ENCODE measurements at regions not wholly inside any gene's neighbourhood (a gene's known extent, or its start where the extent isn't known, plus 50 kb on each side); places are given as distances from the start of the nearest gene placed in this dataset.

GRCh38 chr18:40577239-40577980 lies 1377.6 kb upstream of the PIK3C3 start:
- no peaks in the 10 kb centered on the region for H3K27me3 ChIP-seq
- no peak overlapping the region for H3K4me3 ChIP-seq
- WGBS, result 73% methylated on average over 5 of the region's 5 CpGs

GRCh38 chr18:40576507-40577115 lies 1378.4 kb upstream of the PIK3C3 start:
- Histone ChIP-seq H3K4me1 (no peaks in the 10 kb centered on the region), H3K27me3 (no peaks in the 10 kb centered on the region), H3K9me3 (no peaks in the 10 kb centered on the region), H3K27ac (no peak overlapping the region), H3K36me3 (no peaks in the 10 kb centered on the region), H3K4me3 (no peak overlapping the region)
- DNase-seq (ENCODE audit: low spot score in 2 of 2), result no peak
- 29% methylated on average over 4 of the region's 4 CpGs for WGBS
- no peak for TF ChIP-seq CTCF (IDR thresholded peaks at IDR 0.05)

More at GRCh38 chr18:40577239-40577980, 1377.6 kb upstream of the PIK3C3 start:
- Histone ChIP-seq H3K4me1 (no peaks in the 10 kb centered on the region), H3K27ac (no peak overlapping the region), H3K36me3 (no peaks in the 10 kb centered on the region), H3K9me3 (no peaks in the 10 kb centered on the region)
- no peak for TF ChIP-seq EP300 (IDR thresholded peaks at IDR 0.05)
- TF ChIP-seq POLR2AphosphoS5 (IDR thresholded peaks at IDR 0.05), result no peak
- no peak for TF ChIP-seq POLR2A (IDR thresholded peaks at IDR 0.05)
- no peak for TF ChIP-seq CTCF (IDR thresholded peaks at IDR 0.05)
- DNase-seq (ENCODE audit: low spot score in 2 of 2), result no peak

GRCh38 chr18:40570615-40571014 lies 1384.4 kb upstream of the PIK3C3 start:
- Histone ChIP-seq H3K4me3 (no peak overlapping the region), H3K27me3 (no peaks in the 10 kb centered on the region), H3K4me1 (no peaks in the 10 kb centered on the region), H3K36me3 (no peaks in the 10 kb centered on the region), H3K9me3 (no peaks in the 10 kb centered on the region), H3K27ac (no peak overlapping the region)
- DNase-seq (ENCODE audit: low spot score in 2 of 2), result no peak
- no peak for TF ChIP-seq EP300 (IDR thresholded peaks at IDR 0.05)
- no peak for TF ChIP-seq POLR2AphosphoS5 (IDR thresholded peaks at IDR 0.05)
- TF ChIP-seq CTCF (IDR thresholded peaks at IDR 0.05), result no peak
- TF ChIP-seq POLR2A (IDR thresholded peaks at IDR 0.05), result no peak
- WGBS, result 72% methylated on average over 1 of the region's 1 CpG

- no peak for TF ChIP-seq POLR2AphosphoS5 (IDR thresholded peaks at IDR 0.05)
- no peak for TF ChIP-seq POLR2A (IDR thresholded peaks at IDR 0.05)
- TF ChIP-seq CTCF (IDR thresholded peaks at IDR 0.05), result no peak
- TF ChIP-seq EP300 (IDR thresholded peaks at IDR 0.05), result no peak
- DNase-seq (ENCODE audit: low spot score in 2 of 2), result no peak
- no peaks in the 10 kb centered on the region for H3K4me1 ChIP-seq
- no peak overlapping the region for H3K27ac ChIP-seq
- H3K27me3 ChIP-seq, result no peaks in the 10 kb centered on the region
- H3K9me3 ChIP-seq, result no peaks in the 10 kb centered on the region
- H3K36me3 ChIP-seq, result no peaks in the 10 kb centered on the region
- H3K4me3 ChIP-seq, result no peak overlapping the region
- WGBS, result 64% methylated on average over 4 of the region's 4 CpGs
Measured at GRCh38 chr18:40569605-40570004, 1385.4 kb upstream of the PIK3C3 start.

GRCh38 chr18:40566510-40566844 lies 1388.6 kb upstream of the PIK3C3 start:
- TF ChIP-seq CTCF (IDR thresholded peaks at IDR 0.05), result no peak
- no peak for TF ChIP-seq POLR2AphosphoS5 (IDR thresholded peaks at IDR 0.05)
- TF ChIP-seq EP300 (IDR thresholded peaks at IDR 0.05), result no peak
- no peak for TF ChIP-seq POLR2A (IDR thresholded peaks at IDR 0.05)
- H3K9me3 ChIP-seq, result no peaks in the 10 kb centered on the region
- H3K27me3 ChIP-seq, result no peaks in the 10 kb centered on the region
- no peaks in the 10 kb centered on the region for H3K36me3 ChIP-seq
- H3K4me3 ChIP-seq, result no peak overlapping the region
- H3K27ac ChIP-seq, result no peak overlapping the region
- 50% methylated on average over 1 of the region's 1 CpG for WGBS
- no peak for DNase-seq (ENCODE audit: low spot score in 2 of 2)
- H3K4me1 ChIP-seq, result no peaks in the 10 kb centered on the region
